Breast epithelium (tissue), 4 donors: ENCODE measurements at regions not wholly inside any gene's neighbourhood (a gene's known extent, or its start where the extent isn't known, plus 50 kb on each side); places are given as distances from the start of the nearest gene placed in this dataset.
A peak's percentile ranks its signal among the peaks of the same experiment; 100 is the strongest.

ENCODE experiments used
- DNase-seq, 2 donors: peaks; one replicate each; pipeline ENCODE4 v3.0.0-alpha.2; 2019; ENCODE audit warnings: low spot score in 2 of 2
- H3K27ac ChIP-seq, 2 donors: fragments of 200-600 bp; sonication (generic) in 1 of 2; one replicate each; pipeline ENCODE4 v1.5.1; 2016 to 2019; ENCODE audit warnings: mild to moderate bottlenecking in 1 of 2
- H3K27me3 ChIP-seq, 2 donors: fragments of 200-600 bp; sonication (generic) in 1 of 2; one replicate each; pipeline versions ENCODE4 v1.5.1 to v1.6.0; 2017 to 2019; ENCODE audit warnings: control low read depth in 1 of 2, mild to moderate bottlenecking in 1 of 2
- H3K36me3 ChIP-seq: fragments of 200-600 bp; one replicate; pipeline ENCODE4 v1.5.1; 2019
- H3K4me1 ChIP-seq, 2 donors: fragments of 200-600 bp; sonication (generic); one replicate each; pipeline ENCODE4 v1.5.1; 2016 to 2019; ENCODE audit warnings: control low read depth in 1 of 2
- H3K4me3 ChIP-seq, 3 donors: fragments of 200-600 bp; sonication (generic); 1 replicate in 2 of 3; 2 replicates in 1 of 3; pipeline ENCODE4 v1.5.1; 2016 to 2019; ENCODE audit warnings: mild to moderate bottlenecking in 3 of 3, moderate library complexity in 2 of 3
- H3K9me3 ChIP-seq, 2 donors: fragments of 200-600 bp; sonication (generic) in 1 of 2; one replicate each; pipeline ENCODE4 v1.5.1; 2016 to 2019; ENCODE audit warnings: control low read depth in 1 of 2
- POLR2A ChIP-seq: fragments of 450-650 bp; IDR thresholded peaks from one replicate; pipeline ENCODE4 v1.6.1; 2016; ENCODE audit warnings: antibody characterized with exemption, mild to moderate bottlenecking, moderate library complexity
- POLR2AphosphoS5 ChIP-seq, 3 donors: sonication (generic); formaldehyde crosslinking; IDR thresholded peaks; one replicate each; pipeline ENCODE4 v1.6.1; 2017; ENCODE audit warnings: antibody characterized with exemption in 3 of 3
- intact Hi-C: fragments of 100-400 bp; cut with DNase I; formaldehyde crosslinking; loops from one replicate; pipeline ENCODE4 v1.15.1; 2023; ENCODE audit warnings: low total_unique reads
- TF ChIP-seq, protein P1 (sequence below), 3 donors: fragments of 450-650 bp; IDR thresholded peaks; one replicate each; pipeline ENCODE4 v1.5.1; 2016 to 2017; ENCODE audit warnings: antibody characterized with exemption in 3 of 3, mild to moderate bottlenecking in 3 of 3, moderate library complexity in 3 of 3

DNA sequence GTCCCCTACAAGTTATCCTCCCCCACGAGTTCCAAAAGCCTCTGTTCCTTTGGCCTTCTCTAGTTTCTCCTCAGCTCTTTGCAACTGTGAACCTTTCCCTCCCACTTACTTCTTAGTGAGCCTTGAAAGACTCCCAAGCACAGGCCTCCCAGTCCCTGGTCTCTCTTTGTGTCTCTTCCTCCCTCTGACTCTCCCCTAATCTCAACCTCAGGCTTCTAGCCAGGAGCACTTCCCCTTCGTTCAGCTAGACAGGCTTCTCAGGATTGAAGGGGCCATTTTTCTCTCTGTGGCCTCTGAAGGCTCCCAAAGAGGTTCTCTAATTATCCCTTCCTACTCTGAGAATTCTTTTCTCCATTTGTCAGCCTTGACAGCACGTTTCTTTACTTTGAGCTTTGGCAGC is 50.2 kb upstream of the PHYHIPL start:
- no peak for DNase-seq
- Histone ChIP-seq H3K36me3 (no peaks in the 10 kb centered on the region), H3K4me3 (no peak overlapping the region), H3K4me1 (no peaks in the 10 kb centered on the region), H3K27ac (peak overlapping the region in 1 of 2 donors; percentile 20), H3K27me3 (no peaks in the 10 kb centered on the region), H3K9me3 (no peaks in the 10 kb centered on the region)
- intact Hi-C loops: no loop called here
- TF ChIP-seq POLR2AphosphoS5 (IDR thresholded peaks at IDR 0.05) (no peak), POLR2A (no peak)
- TF ChIP-seq, protein P1, sequence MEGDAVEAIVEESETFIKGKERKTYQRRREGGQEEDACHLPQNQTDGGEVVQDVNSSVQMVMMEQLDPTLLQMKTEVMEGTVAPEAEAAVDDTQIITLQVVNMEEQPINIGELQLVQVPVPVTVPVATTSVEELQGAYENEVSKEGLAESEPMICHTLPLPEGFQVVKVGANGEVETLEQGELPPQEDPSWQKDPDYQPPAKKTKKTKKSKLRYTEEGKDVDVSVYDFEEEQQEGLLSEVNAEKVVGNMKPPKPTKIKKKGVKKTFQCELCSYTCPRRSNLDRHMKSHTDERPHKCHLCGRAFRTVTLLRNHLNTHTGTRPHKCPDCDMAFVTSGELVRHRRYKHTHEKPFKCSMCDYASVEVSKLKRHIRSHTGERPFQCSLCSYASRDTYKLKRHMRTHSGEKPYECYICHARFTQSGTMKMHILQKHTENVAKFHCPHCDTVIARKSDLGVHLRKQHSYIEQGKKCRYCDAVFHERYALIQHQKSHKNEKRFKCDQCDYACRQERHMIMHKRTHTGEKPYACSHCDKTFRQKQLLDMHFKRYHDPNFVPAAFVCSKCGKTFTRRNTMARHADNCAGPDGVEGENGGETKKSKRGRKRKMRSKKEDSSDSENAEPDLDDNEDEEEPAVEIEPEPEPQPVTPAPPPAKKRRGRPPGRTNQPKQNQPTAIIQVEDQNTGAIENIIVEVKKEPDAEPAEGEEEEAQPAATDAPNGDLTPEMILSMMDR (IDR thresholded peaks at IDR 0.05): no peak
